ENCODE measurements at regions not wholly inside any gene's neighbourhood (a gene's known extent, or its start where the extent isn't known, plus 50 kb on each side); places are given as distances from the start of the nearest gene placed in this dataset.

GRCh38 chrX:42017971-42018370 is 94.6 kb upstream of the CASK start:
- TF ChIP-seq EZH2phosphoT487 (IDR thresholded peaks at IDR 0.05; ENCODE audit: insufficient read depth, low read depth), result no peak
- no peak for TF ChIP-seq EZH2 (IDR thresholded peaks at IDR 0.05; ENCODE audit: insufficient read depth, poor library complexity, severe bottlenecking)

All from GM23248 (cell line).